HG03159 (cell line): ENCODE measurements at regions not wholly inside any gene's neighbourhood (a gene's known extent, or its start where the extent isn't known, plus 50 kb on each side); places are given as distances from the start of the nearest gene placed in this dataset.

Experiments used
- ATAC-seq: cut with Tn5 transposase; IDR thresholded peaks from one replicate; pipeline ENCODE4 v1.9.1; 2021; ENCODE audit warnings: mild to moderate bottlenecking, moderate library complexity; ENCODE audit not compliant: unreplicated experiment

GRCh38 chr5:54693936-54694657, 176.5 kb downstream of the SNX18 start:
- ATAC-seq = no peak

DNA sequence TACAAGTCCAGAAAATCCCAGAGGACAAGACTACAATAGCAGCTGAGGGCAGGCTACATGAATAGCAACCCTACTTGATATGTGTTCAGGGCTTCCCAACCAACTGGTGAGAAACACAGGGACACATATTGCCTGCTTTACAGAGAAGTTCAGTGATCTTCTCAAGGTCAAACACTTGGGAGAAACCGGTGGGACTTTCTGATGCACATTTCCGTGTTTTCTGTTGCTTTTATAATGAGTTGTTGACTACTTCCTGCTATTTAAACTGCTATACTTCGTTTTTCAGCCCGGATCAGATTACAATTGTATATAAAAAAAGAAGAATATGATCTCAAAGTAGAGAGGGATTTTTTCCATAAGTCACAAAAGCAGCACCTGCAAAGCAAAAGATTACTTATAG, 175.1 kb downstream of the SNX18 start:
- no peak for ATAC-seq

DNA sequence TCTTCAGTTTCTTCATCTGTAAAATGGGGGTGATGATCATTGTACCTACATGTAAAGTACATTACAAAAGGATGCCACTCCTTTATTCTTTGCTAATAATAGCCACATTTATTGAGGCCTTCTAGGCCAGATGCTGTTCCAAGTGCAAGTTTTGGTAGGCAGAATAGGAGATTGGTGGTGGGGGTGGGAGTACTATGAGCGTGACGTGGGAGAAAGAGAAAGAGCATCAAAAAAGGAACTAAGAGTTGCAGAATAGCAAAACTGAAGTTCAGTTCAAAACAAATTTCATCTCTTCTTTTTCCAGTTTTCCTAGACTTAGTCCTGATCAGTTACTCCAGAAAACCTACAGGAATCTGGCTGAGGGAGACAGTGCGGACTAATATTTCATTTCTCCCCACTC, 174.1 kb downstream of the SNX18 start:
- no peak for ATAC-seq

DNA sequence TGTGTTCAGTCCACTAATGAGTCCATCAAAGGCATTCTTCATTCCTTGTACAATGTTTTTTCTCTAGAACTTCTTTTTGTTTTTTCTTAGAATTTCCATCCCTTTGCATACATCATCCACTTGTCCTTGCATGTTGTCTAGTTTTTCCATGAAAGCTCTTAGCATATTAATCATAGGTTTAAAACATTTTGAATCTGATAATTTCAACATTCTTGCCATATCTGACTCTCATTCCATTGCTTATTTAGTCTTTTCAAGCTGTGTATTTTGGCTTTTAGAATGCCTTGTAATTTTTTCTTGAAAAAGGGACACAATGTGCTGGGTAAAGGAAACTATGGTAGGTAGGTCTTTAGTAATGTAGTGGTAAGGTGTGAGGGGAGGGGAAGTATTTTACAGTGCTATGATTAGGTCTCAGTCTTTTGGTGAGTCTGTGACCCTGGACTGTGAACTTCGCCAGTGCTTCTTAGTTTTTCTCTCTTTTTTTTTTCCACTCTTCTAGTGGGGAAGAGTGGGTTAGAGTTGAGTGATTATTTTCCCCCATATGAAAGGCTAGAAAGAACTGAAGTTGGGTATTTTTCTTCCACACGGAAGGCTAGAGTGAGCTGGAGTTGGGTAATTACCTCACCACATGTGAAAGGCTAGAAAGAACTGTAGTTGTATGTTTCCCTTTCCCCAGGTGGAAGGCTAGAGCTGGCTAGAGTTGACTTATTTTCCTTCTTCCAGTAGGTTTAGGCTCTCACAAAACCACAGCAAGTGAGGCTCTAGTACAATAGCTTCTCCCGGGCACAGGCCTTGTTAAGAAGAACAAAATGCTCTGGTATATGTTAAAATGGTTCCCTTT, 172.1 kb downstream of the SNX18 start:
- no peak for ATAC-seq

DNA sequence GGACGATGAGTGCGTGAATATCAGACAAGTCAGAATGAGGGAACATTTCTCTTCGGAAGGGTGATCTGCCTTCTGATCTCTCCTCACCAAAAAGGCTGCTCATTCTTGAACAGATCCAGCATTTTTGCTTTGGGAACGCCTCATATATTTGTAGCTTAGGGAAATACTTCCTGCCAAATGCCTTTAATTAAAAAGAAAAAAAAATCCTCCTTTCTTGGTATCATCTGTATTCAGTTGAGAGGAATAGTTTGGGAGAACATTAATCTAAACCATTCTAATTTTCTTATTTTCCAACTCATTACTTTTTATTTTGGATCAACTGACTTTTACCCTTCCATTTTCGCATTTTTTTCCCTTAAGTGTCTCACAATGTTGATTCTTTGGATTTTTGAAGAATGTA, 163.4 kb downstream of the SNX18 start:
- no peak for ATAC-seq

DNA sequence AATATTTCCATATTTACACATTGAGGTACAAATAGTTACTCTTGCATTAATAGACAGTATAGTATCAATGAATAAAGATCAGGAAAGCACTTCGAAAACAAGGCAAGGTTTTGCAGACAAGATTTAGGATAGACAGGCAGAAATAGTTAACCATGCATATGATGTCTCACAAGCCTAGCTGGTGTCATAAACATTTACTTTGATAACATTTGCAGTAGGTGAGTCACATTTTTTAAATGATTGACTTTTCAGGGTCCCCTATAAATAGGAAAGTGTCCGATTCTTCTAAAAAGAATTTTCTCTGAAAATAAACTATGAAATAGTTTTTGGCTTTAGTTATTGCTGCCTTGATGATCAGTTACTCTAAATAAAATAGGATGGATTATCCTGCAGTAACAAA, 162.1 kb downstream of the SNX18 start:
- no peak for ATAC-seq

DNA sequence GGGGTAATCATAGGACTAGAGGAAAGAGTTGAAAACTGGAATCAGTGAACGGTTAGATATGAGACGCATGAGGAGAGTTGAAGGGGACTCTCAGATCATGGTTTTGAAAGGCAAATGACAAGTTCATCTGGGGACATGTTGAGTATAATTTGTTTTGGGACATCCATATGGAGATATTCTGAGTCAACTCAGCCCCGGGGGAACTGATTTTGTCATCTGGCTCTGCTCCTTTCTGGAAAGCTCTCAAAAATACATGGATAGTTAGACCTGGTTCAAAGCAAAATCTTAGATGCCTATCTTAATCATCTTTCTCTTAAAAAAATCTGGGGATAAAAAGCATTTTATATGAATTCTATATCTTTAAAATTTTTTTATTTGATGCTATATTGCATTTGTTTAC, 161.2 kb downstream of the SNX18 start:
- no peak for ATAC-seq

DNA sequence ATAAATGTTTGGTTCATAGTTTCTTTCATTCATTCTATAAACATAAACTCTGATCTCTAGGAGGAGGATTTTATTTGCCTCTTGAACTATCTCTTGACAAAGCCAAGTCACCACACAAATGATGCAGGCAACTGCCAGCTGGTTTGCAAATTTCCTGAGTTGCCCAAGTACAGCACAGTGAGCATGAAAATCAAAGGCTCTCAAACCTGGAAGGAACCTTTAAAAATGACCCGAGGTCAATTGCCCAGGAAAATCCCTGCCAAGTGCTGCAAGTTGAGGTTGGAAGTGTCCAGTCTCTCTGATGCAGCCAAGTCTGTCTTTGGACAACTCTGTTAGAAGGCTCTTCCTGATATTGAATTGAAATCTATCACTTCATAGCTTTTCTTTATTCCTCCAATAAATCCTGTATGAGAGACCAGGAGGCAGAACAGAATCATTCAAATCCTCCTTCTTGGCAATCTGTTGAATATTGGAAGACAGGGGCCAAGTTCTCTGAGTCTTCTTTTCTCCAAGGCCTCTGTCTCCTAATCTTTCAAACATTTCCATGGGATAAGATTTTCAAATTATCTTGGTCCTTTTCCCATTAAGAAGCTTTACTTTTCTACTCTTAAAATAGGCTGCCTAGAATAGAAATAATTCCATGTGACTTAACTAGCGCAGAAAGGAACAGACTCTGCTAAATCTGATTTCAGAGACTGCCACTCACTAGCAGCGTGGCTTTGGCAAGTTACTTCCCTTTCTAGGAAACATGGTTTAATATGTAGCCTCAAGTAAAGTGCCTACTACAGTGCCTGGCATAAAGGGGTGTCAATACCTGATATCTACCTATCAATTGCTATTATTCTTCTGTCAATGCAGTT, 159.2 kb downstream of the SNX18 start:
- no peak for ATAC-seq

- no peak for ATAC-seq
Observed at GRCh38 chr5:54673523-54674225, 156.1 kb downstream of the SNX18 start.

DNA sequence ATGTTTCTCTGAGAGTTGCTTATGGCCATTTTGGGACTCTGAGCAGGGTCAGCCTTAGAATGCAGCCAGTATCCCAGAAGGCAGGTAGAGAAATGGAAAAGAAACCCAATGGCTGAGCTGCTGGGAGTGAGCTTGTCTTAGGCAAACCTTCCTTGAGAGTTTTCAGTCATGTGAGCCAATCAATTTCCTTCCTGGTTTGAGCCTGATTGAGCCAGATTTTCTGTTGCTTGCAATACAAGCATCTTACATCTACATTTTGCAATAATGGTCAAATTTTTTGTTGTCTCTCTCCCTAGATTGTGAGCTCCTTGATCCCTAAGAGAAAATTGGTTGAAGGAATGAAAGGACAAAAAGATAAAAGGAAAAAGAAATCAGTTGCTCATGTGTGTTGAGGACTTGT, 155.3 kb downstream of the SNX18 start:
- ATAC-seq = no peak

- ATAC-seq = no peak
Observed at GRCh38 chr5:54671681-54672080, 154.1 kb downstream of the SNX18 start.

GRCh38 chr5:54671111-54671531, 153.6 kb downstream of the SNX18 start:
- no peak for ATAC-seq

DNA sequence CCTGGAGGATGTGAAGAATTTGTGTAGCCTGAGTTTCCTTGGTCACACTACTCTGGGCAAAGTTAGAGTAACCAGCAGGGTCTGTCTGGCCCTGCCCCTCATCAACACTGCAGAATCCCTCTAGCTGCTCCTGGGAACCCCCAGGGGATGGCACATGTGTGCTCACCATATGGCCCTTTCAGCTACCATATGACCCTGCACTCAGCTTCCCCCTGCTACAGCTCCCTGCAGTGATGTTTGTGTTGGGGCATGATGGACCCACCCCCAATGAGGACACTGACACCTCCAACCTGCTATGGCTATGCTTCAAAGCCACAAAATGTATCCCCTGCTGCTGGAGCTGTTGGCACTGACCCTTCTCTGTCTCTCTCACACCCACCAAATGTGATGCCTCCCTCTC, 152.7 kb downstream of the SNX18 start:
- no peak for ATAC-seq

GRCh38 chr5:54669845-54670244, 152.3 kb downstream of the SNX18 start:
- ATAC-seq = no peak

- no peak for ATAC-seq
Observed at GRCh38 chr5:54669285-54669684, 151.7 kb downstream of the SNX18 start.

DNA sequence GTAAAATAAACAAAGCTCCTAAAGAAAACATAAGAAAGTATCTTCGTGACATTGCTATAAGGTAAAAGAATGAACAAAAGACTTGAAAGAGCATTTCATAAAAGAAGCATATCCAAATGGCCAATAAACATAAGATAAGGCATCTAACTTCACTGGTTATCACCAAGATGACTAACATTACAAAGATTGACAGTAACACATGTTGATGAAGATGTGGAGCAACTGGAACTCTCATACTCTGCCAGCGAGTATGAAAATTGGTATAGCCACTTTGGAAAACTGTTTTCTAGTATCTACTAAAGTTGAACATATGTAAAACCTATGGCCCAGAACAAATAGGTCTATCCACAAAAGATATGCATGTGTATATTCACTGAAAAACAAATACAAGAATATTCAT, 150.5 kb downstream of the SNX18 start:
- ATAC-seq = no peak

DNA sequence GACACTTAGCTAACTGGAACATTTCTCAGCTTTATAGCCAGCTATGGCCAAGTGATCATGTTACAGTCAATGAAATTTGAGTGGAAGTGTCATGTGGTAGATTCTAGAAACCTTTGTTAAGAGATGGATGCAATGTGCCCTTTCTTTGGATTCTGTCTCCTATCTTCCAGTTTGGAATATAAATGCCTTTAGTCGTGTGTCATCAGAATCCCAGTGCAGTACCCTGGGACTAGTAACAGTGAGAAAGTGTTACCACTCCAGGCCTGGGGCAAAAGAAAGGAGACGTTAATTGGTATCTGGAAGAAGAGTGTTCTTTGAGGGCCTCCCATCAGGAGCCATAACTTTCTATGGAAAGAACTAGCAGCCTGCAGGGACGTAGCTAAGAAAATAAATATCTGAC, 149.6 kb downstream of the SNX18 start:
- no peak for ATAC-seq

DNA sequence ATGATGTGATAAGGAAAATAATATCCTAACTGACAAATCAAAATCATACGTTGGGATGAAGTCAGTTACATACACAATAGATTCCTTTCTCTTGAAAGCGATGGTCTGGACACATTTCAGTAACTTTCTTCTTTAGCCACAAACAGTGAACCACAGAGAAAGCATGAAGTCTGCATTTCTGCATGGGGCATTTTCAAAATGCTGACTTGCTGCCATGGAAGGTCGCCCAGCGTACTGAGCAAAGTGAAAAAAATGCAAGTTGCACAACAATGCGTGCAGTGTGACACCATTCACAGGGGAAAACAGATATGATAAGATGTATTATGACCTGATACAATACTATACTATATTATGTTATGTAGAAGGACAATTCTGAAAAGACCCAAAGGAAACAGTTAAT, 146.3 kb downstream of the SNX18 start:
- no peak for ATAC-seq

GRCh38 chr5:54661111-54661510, 143.6 kb downstream of the SNX18 start:
- ATAC-seq = no peak

DNA sequence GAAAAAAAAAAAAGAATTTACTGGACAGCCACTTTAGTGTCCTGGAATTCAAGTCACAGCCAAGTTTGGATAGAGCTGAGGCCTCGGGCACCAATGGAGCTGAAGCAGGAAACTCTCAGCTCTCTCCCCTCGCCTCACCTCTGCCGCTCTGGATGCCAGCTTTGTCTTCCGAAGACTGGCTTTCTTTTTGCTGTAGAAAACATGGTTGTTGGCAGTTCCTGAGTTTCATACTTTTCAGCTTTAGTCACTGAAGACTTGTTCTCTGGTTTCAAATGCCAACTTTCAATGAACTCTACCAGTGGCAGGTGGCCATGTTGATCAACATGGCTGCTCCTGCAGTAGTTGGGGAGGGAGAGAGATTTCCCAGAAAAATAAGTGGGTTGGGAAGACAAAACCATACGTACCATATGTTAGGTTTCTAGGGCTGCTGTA, 142.2 kb downstream of the SNX18 start:
- no peak for ATAC-seq

DNA sequence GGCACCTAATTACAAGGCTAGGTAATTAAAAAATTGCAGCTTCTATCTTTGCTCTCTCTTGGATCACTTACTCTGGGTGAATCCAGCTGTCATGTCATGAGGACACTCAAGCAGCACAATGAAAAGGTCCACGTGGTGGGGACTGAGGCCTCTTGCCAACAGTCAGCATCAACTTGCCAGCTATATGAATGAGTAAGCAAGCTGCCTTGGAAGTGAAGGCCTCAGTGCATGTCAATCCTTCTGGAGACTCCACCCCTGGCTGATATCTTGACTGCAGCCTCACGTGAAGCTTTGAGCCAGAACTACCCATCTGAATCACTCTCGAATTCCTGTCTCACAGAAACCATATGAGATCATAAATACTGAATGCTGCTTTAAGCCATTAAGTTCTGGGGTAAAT, 140.5 kb downstream of the SNX18 start:
- no peak for ATAC-seq
